Common myeloid progenitor, CD34-positive (primary cell): ENCODE measurements at regions not wholly inside any gene's neighbourhood (a gene's known extent, or its start where the extent isn't known, plus 50 kb on each side); places are given as distances from the start of the nearest gene placed in this dataset.
"Not testable (repeated sequence)": the region's sequence is repeated elsewhere in the genome, so short reads cannot be mapped to it uniquely, and the experiment has no call there.

ENCODE experiments used
- CTCF ChIA-PET: fragments of 350-600 bp; sonication (Branson Sonifier 250); formaldehyde crosslinking; loops from one replicate; lab custom pipeline; 2021; ENCODE audit warnings: antibody characterized with exemption; lab: Charles Lee
- POLR2A ChIA-PET: fragments of 350-600 bp; sonication (Branson Sonifier 250); formaldehyde crosslinking; loops from one replicate; lab custom pipeline; 2021; ENCODE audit warnings: antibody characterized with exemption; lab: Charles Lee
- DNase-seq, 3 donors: peaks; one replicate each; pipeline versions ENCODE4 v3.0.0 to v3.0.0-alpha.2; 2013
- H3K27ac ChIP-seq, 2 experiments: 1 replicate in 1 of 2; 2 replicates in 1 of 2; pipeline ENCODE4 v1.7.0; 2013; ENCODE audit warnings: inconsistent platforms in 2 of 2, low read length in 2 of 2, mild to moderate bottlenecking in 2 of 2, low read depth in 1 of 2, moderate library complexity in 1 of 2; ENCODE audit not compliant: severe bottlenecking in 2 of 2, insufficient read depth in 1 of 2, poor library complexity in 1 of 2
- H3K27me3 ChIP-seq, 5 experiments: replicated peaks in 2 of 5; 1 replicate in 3 of 5; 2 replicates in 2 of 5; pipeline versions ENCODE4 v1.6.1 to v1.7.0; 2013; ENCODE audit warnings: low read length in 4 of 5, mild to moderate bottlenecking in 2 of 5, moderate library complexity in 2 of 5, inconsistent platforms in 1 of 5; ENCODE audit not compliant: insufficient read depth in 5 of 5, control insufficient read depth in 4 of 5
- H3K36me3 ChIP-seq, 4 experiments: 1 replicate in 2 of 4; 2 replicates in 2 of 4; pipeline versions ENCODE4 v1.6.1 to v1.7.0; 2013; ENCODE audit warnings: low read length in 3 of 4, control low read depth in 1 of 4, mild to moderate bottlenecking in 1 of 4; ENCODE audit not compliant: control insufficient read depth in 4 of 4, insufficient read depth in 4 of 4
- H3K4me1 ChIP-seq, 4 experiments: 1 replicate in 3 of 4; 2 replicates in 1 of 4; pipeline versions ENCODE4 v1.6.1 to v1.7.1; 2013; ENCODE audit warnings: low read length in 3 of 4, mild to moderate bottlenecking in 3 of 4, control low read depth in 1 of 4, inconsistent platforms in 1 of 4, moderate library complexity in 1 of 4; ENCODE audit not compliant: control insufficient read depth in 4 of 4, insufficient read depth in 4 of 4; ENCODE audit errors: control extremely low read depth in 1 of 4
- H3K4me3 ChIP-seq, 7 experiments: 1 replicate in 4 of 7; 2 replicates in 3 of 7; pipeline versions ENCODE4 v1.5.1 to v1.7.0; 2013; ENCODE audit warnings: mild to moderate bottlenecking in 7 of 7, low read length in 6 of 7, moderate library complexity in 6 of 7, inconsistent platforms in 2 of 7, low read depth in 2 of 7, control low read depth in 1 of 7; ENCODE audit not compliant: insufficient read depth in 4 of 7, control insufficient read depth in 1 of 7; ENCODE audit errors: extremely low read depth in 1 of 7
- H3K9me3 ChIP-seq, 5 experiments: 1 replicate in 4 of 5; 2 replicates in 1 of 5; pipeline versions ENCODE4 v1.6.1 to v1.7.1; 2013; ENCODE audit warnings: low read length in 4 of 5, mild to moderate bottlenecking in 2 of 5, inconsistent platforms in 1 of 5, low read depth in 1 of 5, moderate library complexity in 1 of 5; ENCODE audit not compliant: control insufficient read depth in 4 of 5, insufficient read depth in 2 of 5; ENCODE audit errors: control extremely low read depth in 1 of 5
- WGBS: methylation state at CpG from one replicate; pipeline ENCODE4 v1.1.5; 2013; ENCODE audit not compliant: insufficient coverage; 5-methylcytosine and 5-hydroxymethylcytosine counted together

DNA sequence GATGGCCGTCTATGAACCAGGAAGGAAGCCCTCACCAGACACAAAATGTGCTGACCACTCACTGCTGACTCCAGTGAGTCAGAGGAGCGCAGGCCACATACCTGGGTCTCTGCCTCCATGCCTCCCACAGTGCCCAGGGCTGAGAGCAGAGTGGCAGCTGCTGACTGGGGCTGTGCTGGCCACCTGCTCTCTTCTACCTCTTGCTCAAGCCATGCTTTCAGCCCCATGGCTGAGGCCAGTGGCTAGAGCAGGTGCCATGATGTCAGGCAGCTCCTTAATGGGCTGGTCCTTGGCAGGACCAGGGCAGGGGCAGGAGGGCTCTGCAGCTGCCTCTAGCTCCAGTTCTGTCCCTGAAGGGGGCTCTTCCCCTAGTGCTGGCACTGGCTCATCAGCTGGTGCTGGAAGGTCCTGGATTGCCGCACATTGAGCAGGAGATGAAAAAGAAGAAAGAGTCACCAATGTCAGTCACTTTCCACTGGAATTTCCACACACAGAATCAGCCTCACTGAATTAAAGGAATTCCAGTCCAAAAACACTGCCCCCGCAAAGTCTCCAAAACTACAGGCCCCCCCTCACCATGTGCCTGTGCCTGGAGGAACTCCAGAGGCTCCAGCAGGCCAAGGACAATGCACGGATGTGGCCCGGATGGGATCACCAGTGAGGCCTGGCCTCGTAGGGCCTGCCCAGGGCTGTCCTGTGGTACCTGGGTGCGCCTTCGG lies 86.4 kb downstream of the GGTLC2 start:
- H3K4me1 ChIP-seq = no peaks in the 10 kb centered on the region
- WGBS = 98% methylated on average over 9 of the region's 9 CpGs

DNA sequence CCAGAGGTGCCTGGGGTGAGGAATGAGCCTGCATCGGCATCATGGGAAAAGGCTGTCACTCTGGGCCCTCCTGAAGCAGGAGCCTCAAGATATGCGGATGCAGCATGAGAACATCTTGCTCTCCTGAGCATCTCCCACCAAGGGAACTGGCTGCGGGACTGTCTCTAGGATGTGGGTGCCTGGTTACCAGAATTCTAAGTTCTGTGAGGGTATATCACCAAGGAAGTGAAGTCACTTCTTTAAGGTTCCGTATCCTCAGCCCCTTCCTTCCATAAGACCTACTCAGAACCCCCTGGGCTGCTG lies 86.9 kb downstream of the GGTLC2 start:
- WGBS = 100% methylated on average over 4 of the region's 4 CpGs
- Histone ChIP-seq H3K27ac (no peak overlapping the region), H3K4me1 (peaks cover 0 to 4% (median 0%) of the 10 kb centered on the region in 4 experiments), H3K27me3 (no peaks in the 10 kb centered on the region), H3K4me3 (no peak overlapping the region), H3K9me3 (no peaks in the 10 kb centered on the region), H3K36me3 (no peaks in the 10 kb centered on the region)
- POLR2A ChIA-PET = no interaction called here
- DNase-seq = no peak
- CTCF ChIA-PET = interaction anchor here (2.0 kb wide), 1 partner anchor 14 kb away, joined by 6 read pairs; no protein-coding TSS in a partner anchor

More for the DNA sequence above, 86.4 kb downstream of the GGTLC2 start:
- Histone ChIP-seq H3K27me3 (no peaks in the 10 kb centered on the region), H3K9me3 (no peaks in the 10 kb centered on the region), H3K4me3 (no peak overlapping the region), H3K27ac (no peak overlapping the region), H3K36me3 (no peaks in the 10 kb centered on the region)
- CTCF ChIA-PET = interaction anchor here (1.6 to 2.0 kb wide), 2 partner anchors 10 to 15 kb away, joined by 6 to 8 read pairs; no protein-coding TSS in a partner anchor
- DNase-seq = no peak
- POLR2A ChIA-PET = no interaction called here

DNA sequence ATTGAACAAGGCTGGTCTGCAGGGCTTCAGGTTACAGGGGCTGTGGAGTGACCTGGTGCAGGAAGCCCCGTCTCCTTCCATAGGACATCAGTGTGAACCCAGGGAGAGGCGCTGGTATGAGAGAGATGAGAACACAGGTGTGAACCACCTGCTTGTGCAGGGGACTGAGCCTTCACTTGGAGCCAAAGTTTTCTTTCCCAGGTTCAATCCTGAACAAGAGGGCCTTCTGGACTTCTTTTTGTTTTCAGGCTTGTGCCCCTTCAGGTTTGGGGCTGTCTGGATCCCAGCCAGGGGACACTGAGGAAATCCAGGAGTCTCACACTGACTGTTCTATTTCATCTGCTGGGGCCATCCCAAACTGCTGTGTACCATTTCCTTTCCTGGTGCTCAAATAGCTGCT lies 88.6 kb downstream of the GGTLC2 start:
- H3K4me1 ChIP-seq, H3K4me3 ChIP-seq, H3K27me3 ChIP-seq, DNase-seq, CTCF ChIA-PET, H3K27ac ChIP-seq, POLR2A ChIA-PET, H3K36me3 ChIP-seq, H3K9me3 ChIP-seq: not testable (repeated sequence)
- 100% methylated on average over 2 of the region's 2 CpGs for WGBS

DNA sequence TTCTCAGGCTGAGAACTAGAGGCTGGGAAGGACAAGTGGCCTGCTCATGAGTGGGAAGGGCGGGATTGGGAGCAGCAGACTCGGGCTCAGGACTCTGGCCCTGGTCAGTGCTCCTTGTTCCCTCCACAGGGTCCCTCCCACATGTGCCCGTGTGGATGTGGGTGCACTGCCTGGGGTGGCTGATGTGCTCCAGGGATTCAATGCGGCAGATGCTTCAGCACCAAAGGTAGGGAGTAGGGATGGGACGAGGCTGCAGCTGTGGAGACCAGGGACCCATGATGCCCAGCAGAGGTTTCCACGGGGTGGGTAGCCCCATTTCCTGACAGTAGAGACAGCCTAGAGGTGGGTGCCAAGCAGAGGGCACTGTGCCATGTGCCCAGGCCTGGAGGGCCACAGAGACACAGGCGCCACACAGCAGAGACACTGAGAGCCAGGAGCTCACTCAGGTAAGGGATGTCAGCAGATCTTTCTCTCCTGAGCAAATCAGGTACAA lies 89.5 kb downstream of the GGTLC2 start:
- CTCF ChIA-PET = interaction anchor here (0.9 kb wide), 1 partner anchor 12 kb away, joined by 4 read pairs; no protein-coding TSS in a partner anchor
- peaks cover 0 to 4% (median 0%) of the 10 kb centered on the region in 4 experiments for H3K4me1 ChIP-seq
- WGBS = 80% methylated on average over 4 of the region's 7 CpGs
- no peak overlapping the region for H3K4me3 ChIP-seq
- H3K27ac ChIP-seq = no peak overlapping the region
- POLR2A ChIA-PET = no interaction called here
- DNase-seq = no peak
- no peaks in the 10 kb centered on the region for H3K9me3 ChIP-seq
- no peaks in the 10 kb centered on the region for H3K27me3 ChIP-seq
- no peaks in the 10 kb centered on the region for H3K36me3 ChIP-seq

DNA sequence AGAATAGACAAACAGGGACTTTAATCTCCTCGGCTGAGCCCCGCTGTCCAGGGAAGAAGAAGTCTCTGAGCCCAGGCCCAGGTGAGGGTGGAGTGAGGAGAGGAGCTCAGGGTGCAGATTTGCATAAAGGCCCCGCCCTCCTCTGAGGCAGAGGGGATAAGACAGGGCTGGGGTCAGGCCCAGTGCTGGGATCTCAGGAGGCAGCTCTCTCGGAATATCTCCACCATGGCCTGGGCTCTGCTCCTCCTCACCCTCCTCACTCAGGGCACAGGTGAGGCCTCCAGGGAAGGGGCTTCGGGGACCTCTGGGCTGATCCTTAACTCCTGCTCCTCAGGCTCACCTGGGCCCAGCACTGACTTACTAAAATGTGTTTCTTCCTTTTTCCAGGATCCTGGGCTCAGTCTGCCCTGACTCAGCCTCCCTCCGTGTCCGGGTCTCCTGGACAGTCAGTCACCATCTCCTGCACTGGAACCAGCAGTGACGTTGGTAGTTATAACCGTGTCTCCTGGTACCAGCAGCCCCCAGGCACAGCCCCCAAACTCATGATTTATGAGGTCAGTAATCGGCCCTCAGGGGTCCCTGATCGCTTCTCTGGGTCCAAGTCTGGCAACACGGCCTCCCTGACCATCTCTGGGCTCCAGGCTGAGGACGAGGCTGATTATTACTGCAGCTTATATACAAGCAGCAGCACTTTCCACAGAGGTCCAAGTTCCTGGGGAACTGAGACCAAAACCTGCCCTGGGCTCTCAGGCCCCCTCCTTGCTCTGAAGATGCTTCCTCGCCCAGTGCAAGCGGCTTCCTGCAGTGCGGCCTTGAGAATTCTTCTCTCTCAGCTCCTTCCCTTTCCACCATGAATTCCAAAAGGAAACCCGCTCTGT lies 90.2 kb downstream of the GGTLC2 start:
- CTCF ChIA-PET = interaction anchor here (0.9 kb wide), 1 partner anchor 11 kb away, joined by 4 read pairs; no protein-coding TSS in a partner anchor
- H3K4me3 ChIP-seq, H3K9me3 ChIP-seq, POLR2A ChIA-PET, H3K27ac ChIP-seq, H3K4me1 ChIP-seq, H3K27me3 ChIP-seq, H3K36me3 ChIP-seq, DNase-seq: not testable (repeated sequence)
- WGBS = 96% methylated on average over 10 of the region's 17 CpGs

DNA sequence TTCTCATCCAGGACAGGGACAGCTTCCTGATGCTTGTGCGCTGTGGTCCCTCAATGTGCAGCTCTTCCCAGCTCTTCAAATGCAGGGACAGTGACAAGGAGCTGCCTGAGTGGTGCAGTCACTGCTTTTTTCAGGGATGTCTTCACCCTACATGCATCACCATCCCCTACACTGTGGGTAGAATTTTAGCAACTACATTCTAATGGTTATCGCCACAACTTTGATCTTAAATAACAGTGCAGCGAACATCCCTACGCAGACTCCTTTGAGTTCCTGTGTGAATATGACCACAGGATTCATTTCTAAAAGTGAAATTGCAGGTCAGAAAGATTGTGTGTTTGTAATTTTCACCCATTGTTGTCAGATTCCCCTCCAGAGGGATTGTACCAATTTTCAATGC lies 90.9 kb downstream of the GGTLC2 start:
- H3K4me1 ChIP-seq, H3K4me3 ChIP-seq, H3K9me3 ChIP-seq, H3K27ac ChIP-seq, H3K36me3 ChIP-seq, POLR2A ChIA-PET, H3K27me3 ChIP-seq, DNase-seq: not testable (repeated sequence)
- CTCF ChIA-PET = interaction anchor here (2.6 kb wide), 1 partner anchor 26 kb away, joined by 8 read pairs; no protein-coding TSS in a partner anchor
- 89% methylated on average over 3 of the region's 4 CpGs for WGBS
